AG04449 (cell line): ENCODE measurements at regions not wholly inside any gene's neighbourhood (a gene's known extent, or its start where the extent isn't known, plus 50 kb on each side); places are given as distances from the start of the nearest gene placed in this dataset.

Experiments
- CTCF ChIA-PET: fragments of 350-600 bp; formaldehyde crosslinking; extraction: SDS; loops from one replicate; lab custom pipeline; 2021; ENCODE audit warnings: antibody characterized with exemption; lab: Yijun Ruan, JAX
- POLR2A ChIA-PET: fragments of 400-600, 350-600 bp; formaldehyde crosslinking; extraction: SDS; loops from one replicate; lab custom pipeline; 2020; ENCODE audit warnings: antibody characterized with exemption, inconsistent platforms; lab: Yijun Ruan, JAX
- DNase-seq: peaks from one replicate; pipeline ENCODE4 v3.0.0-alpha.2; 2010; ENCODE audit warnings: low read depth, low spot score
- H3K4me3 ChIP-seq: 2 replicates; pipeline ENCODE4 v1.5.1; 2011; ENCODE audit warnings: low read depth, mild to moderate bottlenecking, control low read depth, low read length
- CTCF ChIP-seq: IDR thresholded peaks from one replicate; pipeline ENCODE4 v1.5.1; 2011; ENCODE audit warnings: mild to moderate bottlenecking, moderate library complexity, low read length, control low read depth, inconsistent platforms; ENCODE audit not compliant: insufficient read depth; ENCODE audit errors: missing control alignments

DNA sequence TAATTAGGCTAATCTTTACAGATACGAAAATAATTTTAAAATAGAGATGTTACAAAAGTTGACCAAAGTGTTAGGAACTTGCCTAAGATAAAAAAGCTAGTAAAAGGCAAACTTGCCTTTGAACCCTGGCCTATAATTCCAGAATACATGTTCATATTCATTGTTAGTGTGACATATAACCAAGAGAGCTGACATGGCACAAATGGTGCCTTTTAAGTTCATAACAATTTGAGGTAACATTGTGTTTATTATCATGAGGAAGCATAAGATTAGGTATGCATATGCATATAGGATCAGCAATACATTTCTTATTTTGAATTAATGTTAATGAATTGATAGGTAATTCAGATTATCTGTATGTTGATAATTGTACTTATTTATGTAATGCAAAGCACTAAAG is 1537.9 kb upstream of the PRR20A start:
- CTCF ChIA-PET = no interaction called here
- no peak for DNase-seq
- POLR2A ChIA-PET = no interaction called here

DNA sequence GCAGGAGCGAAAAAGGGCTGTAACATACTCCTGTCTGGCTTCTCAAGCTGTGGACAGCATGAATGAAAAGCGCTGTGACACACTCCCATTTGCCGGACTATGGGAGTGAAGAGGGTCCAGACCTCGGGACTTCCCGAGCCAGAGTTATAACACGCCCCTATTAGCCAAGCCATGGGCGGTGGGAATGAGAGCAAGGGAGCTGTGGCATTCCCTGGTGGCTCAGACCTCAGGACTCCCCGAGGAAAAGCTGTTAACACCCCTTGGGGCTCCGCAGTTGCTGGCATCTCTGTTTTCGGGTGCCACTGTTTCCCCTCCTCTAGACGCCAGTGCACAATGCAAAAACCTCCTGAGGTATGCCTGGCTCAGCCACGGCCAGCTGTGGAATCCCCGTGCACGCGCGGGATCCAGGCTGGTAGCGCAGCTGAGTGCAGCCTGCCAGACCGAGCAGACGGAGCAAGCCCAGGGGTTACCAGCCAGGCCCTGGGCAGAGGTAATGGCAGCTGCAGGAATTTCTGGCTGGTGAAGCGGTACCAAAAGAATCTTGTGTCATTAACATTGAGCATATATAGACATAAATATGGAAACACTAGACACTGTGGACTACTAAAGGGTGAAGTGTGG is 1534.6 kb upstream of the PRR20A start:
- CTCF ChIA-PET = no interaction called here
- no peak for DNase-seq
- POLR2A ChIA-PET = no interaction called here
- TF ChIP-seq CTCF = no peak
- no peak overlapping the region for H3K4me3 ChIP-seq

More for the DNA sequence above, 1537.9 kb upstream of the PRR20A start:
- TF ChIP-seq CTCF = no peak
- H3K4me3 ChIP-seq = no peak overlapping the region

DNA sequence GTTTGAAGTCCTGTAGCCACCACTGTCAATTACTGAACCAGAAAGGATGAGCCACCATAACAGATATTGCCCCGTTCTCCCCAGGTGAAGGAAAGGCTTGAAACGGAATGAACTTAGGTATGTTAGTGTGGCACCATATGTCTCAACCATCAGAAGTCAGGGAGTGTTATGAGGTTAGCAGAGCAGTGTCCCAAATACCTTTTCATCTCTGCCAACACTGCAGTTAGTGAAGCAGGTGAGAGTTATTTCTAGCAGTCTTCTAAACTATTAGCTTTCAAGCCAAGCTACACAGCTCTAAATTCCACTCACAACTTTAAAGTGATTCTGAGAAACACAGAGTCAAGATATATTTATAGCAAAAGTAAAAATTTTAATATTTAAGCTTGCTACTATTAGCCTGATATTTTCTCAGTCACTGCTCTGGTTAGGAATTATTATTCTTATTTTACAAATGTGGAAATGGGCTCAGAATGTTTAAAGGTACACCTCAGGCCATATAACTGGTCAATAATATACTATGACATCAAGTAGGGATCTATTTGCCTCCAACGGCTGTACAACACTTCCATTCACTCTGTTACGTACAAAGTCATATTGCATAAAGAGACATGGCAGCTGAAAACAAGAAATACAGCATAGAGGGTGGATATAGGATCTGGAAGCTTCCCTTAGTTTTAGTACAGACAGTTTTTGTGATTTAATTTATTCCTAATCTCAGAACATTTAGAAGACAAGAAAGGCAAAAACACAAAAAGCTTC is 1527.1 kb upstream of the PRR20A start:
- DNase-seq = no peak

GRCh38 chr13:55615081-55615480 is 1525.6 kb upstream of the PRR20A start:
- no peak overlapping the region for H3K4me3 ChIP-seq
- no peak for DNase-seq
- ChIA-PET POLR2A (no interaction called here), CTCF (no interaction called here)
- no peak for TF ChIP-seq CTCF

More for the DNA sequence above, 1527.1 kb upstream of the PRR20A start:
- ChIA-PET POLR2A (no interaction called here), CTCF (no interaction called here)
- TF ChIP-seq CTCF = no peak
- no peak overlapping the region for H3K4me3 ChIP-seq

GRCh38 chr13:55617241-55617640 is 1523.5 kb upstream of the PRR20A start:
- CTCF ChIA-PET = no interaction called here
- no peak for TF ChIP-seq CTCF
- no peak overlapping the region for H3K4me3 ChIP-seq
- DNase-seq = no peak
- POLR2A ChIA-PET = no interaction called here

- POLR2A ChIA-PET = no interaction called here
These were observed 1513.5 kb upstream of the PRR20A start for GRCh38 chr13:55627221-55627620.

More at GRCh38 chr13:55627221-55627620, 1513.5 kb upstream of the PRR20A start:
- CTCF ChIA-PET = no interaction called here
- no peak for DNase-seq
- H3K4me3 ChIP-seq = no peak overlapping the region
- TF ChIP-seq CTCF = no peak
